HG03521 (cell line): ENCODE measurements at regions not wholly inside any gene's neighbourhood (a gene's known extent, or its start where the extent isn't known, plus 50 kb on each side); places are given as distances from the start of the nearest gene placed in this dataset.

Source experiments
- ATAC-seq: cut with Tn5 transposase; IDR thresholded peaks from one replicate; pipeline ENCODE4 v1.9.1; 2021; ENCODE audit warnings: mild to moderate bottlenecking, moderate library complexity; ENCODE audit not compliant: unreplicated experiment

GRCh38 chr2:150627526-150627925 is 140.1 kb upstream of the RND3 start:
- ATAC-seq: no peak

GRCh38 chr2:150626934-150627411 is 139.5 kb upstream of the RND3 start:
- ATAC-seq: no peak

GRCh38 chr2:150625741-150626140 is 138.3 kb upstream of the RND3 start:
- no peak for ATAC-seq

DNA sequence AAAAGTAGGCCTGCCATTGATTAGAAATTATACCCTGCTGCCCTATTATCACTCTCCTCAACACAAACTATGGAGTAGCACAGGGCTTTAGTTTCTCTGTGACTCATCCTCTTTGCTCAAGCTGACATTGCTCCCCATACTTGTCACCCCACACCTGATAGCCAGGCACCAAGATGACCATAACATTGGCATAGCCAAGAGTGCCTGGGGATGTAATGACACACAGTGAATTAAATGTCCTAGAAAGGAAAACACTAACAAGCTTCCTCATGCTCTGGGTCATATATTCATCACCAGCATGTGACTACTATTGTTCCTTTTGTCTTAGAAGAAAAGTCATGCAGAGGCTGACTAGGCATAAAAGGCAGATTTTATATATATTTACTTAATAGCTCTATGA is 137.8 kb upstream of the RND3 start:
- no peak for ATAC-seq

GRCh38 chr2:150624001-150624401 is 136.5 kb upstream of the RND3 start:
- no peak for ATAC-seq

DNA sequence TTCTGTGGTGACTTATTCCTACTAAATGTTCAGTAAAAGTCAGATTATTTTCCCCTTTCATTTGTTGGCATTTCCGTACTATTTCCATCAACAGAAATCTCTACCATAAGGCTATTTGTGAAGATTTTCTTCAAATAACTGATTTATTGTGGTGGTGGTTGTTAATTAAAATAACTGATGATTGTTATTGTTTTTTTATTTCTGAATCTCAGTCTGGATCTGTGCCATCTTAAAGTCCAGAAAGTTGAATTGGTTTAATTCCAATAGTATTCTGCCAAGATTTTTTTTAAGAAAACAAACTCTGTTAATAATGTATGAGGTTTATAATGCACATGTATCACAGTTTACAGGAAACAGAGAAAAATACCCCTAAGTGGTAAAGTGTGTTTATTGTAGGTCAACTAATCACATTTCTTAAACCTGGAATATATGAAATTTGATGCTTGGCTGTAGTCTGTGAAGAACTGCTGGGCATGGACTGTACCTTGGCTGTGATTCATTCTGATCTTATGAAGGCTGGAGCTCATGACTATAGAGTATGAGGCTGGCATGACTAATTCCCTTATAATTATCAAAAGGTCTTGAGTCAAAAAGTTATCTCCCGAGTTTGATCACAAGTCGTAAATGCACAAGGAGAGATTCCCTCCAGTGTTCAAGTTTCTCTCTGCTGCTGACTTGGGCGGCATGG is 134.2 kb upstream of the RND3 start:
- no peak for ATAC-seq

- no peak for ATAC-seq
These were observed 133.4 kb upstream of the RND3 start for GRCh38 chr2:150620855-150621254.

GRCh38 chr2:150620416-150620815 is 132.9 kb upstream of the RND3 start:
- no peak for ATAC-seq

- ATAC-seq: no peak
These were observed 132.3 kb upstream of the RND3 start for GRCh38 chr2:150619607-150620330.

- ATAC-seq: no peak
These were observed 130.9 kb upstream of the RND3 start for GRCh38 chr2:150618245-150618895.

- ATAC-seq: no peak
These were observed 130.0 kb upstream of the RND3 start for GRCh38 chr2:150617351-150617978.

GRCh38 chr2:150612957-150613710 is 125.7 kb upstream of the RND3 start:
- no peak for ATAC-seq

DNA sequence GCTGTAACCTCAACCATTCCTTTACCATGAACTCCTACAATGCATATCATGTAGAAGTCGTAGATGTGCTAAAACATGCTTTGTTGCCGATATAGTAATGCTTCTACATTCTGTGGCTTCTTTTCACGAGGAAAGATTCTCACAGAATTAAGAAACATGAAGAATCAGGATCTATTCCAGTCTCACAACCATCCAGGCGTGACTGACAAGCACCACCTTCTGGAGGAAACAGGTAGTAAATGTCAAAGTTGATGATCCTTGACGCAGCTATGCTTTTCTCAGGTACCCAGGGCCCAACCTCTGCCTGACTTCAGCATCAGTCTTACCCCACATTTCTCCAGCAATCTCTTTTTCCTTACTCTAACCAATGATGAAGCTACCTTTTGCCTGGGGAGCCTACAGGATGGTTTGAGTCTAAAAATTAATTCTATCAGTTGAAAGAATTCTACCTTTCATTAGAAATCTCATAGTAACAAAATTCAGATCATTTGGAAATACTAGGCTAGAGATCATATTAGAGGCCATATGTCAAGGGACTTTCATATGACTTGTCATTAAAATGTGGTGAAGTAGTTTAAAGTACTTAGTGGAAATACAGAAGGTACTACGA is 123.3 kb upstream of the RND3 start:
- ATAC-seq: peak; percentile 46

GRCh38 chr2:150609831-150610582 is 122.5 kb upstream of the RND3 start:
- no peak for ATAC-seq

GRCh38 chr2:150608341-150608740 is 120.9 kb upstream of the RND3 start:
- ATAC-seq: no peak

DNA sequence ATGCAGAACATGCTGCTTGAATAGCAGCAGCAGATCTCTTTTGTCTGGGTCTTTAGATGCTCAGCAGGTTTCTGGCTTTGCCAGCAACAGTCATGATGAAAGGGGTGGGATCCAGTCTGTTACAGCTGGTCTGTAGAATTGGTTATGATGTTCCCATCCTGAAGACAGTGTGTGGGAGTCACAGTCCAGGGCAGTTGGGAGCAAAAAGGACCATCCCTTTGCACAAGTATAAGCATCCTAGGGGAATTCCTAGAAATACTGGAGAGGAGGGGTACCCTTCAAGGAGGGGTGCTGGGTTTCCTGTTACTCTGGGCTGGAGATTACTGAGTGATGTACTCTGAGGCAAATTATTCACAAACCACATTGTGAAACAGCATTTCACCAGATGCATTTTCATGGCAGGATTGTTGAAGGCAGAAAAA is 119.9 kb upstream of the RND3 start:
- no peak for ATAC-seq

- ATAC-seq: no peak
These were observed 119.1 kb upstream of the RND3 start for GRCh38 chr2:150606380-150607060.

- no peak for ATAC-seq
These were observed 118.2 kb upstream of the RND3 start for GRCh38 chr2:150605664-150606063.
